ENCODE measurements at regions not wholly inside any gene's neighbourhood (a gene's known extent, or its start where the extent isn't known, plus 50 kb on each side); places are given as distances from the start of the nearest gene placed in this dataset.

- Histone ChIP-seq H3K36me3 (ENCODE audit: control insufficient read depth in 1 of 2, insufficient read depth in 2 of 2, low read length in 2 of 2) (no peaks in the 10 kb centered on the region), H3K4me2 (ENCODE audit: low read length) (no peak overlapping the region), H3K4me3 (replicated peaks in 1 of 2; ENCODE audit: low read depth in 1 of 2, low read length in 2 of 2) (no peak overlapping the region), H4K20me1 (ENCODE audit: insufficient read depth) (no peaks in the 10 kb centered on the region), H3K27ac (ENCODE audit: low read depth, low read length) (no peak overlapping the region), H3K4me1 (ENCODE audit: control insufficient read depth in 1 of 2, insufficient read depth in 2 of 2, low read length in 2 of 2) (no peaks in the 10 kb centered on the region), H2AFZ (ENCODE audit: low read depth, low read length, poor library complexity, severe bottlenecking) (no peak overlapping the region), H3K27me3 (ENCODE audit: insufficient read depth, low read length) (no peaks in the 10 kb centered on the region), H3K9me2 (ENCODE audit: insufficient read depth) (no peaks in the 10 kb centered on the region), H3K9ac (ENCODE audit: low read length) (no peak overlapping the region), H3K9me3 (ENCODE audit: control insufficient read depth in 1 of 2, insufficient read depth in 1 of 2, low read depth in 1 of 2, low read length in 2 of 2) (peaks cover 21 to 24% of the 10 kb centered on the region in 2 experiments; a peak in 2 of 4 replicates), H3K79me2 (ENCODE audit: insufficient read depth, low read length) (no peaks in the 10 kb centered on the region)
- ChIA-PET POLR2A (no interaction called here), RAD21 (ENCODE audit: low non-redundant PET in 1 of 2, low total read pairs in 2 of 2, uncharacterized antibody in 2 of 2, unreplicated experiment in 2 of 2) (no interaction called here), CTCF (no interaction called here)
- intact Hi-C loops (cut with micrococcal nuclease) = no loop called here
- TF ChIP-seq, protein P1, sequence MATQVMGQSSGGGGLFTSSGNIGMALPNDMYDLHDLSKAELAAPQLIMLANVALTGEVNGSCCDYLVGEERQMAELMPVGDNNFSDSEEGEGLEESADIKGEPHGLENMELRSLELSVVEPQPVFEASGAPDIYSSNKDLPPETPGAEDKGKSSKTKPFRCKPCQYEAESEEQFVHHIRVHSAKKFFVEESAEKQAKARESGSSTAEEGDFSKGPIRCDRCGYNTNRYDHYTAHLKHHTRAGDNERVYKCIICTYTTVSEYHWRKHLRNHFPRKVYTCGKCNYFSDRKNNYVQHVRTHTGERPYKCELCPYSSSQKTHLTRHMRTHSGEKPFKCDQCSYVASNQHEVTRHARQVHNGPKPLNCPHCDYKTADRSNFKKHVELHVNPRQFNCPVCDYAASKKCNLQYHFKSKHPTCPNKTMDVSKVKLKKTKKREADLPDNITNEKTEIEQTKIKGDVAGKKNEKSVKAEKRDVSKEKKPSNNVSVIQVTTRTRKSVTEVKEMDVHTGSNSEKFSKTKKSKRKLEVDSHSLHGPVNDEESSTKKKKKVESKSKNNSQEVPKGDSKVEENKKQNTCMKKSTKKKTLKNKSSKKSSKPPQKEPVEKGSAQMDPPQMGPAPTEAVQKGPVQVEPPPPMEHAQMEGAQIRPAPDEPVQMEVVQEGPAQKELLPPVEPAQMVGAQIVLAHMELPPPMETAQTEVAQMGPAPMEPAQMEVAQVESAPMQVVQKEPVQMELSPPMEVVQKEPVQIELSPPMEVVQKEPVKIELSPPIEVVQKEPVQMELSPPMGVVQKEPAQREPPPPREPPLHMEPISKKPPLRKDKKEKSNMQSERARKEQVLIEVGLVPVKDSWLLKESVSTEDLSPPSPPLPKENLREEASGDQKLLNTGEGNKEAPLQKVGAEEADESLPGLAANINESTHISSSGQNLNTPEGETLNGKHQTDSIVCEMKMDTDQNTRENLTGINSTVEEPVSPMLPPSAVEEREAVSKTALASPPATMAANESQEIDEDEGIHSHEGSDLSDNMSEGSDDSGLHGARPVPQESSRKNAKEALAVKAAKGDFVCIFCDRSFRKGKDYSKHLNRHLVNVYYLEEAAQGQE (IDR thresholded peaks at IDR 0.05; ENCODE audit: low read depth) = no peak
- TF ChIP-seq RAD21 (IDR thresholded peaks at IDR 0.05; ENCODE audit: low read depth) = no peak
- no peak for ATAC-seq
- BruUV-seq (replicated peaks) = no TSS peak
- DNase-seq (ENCODE audit: low read depth, low spot score) = no peak
Measured at GRCh38 chr18:73164430-73164829, 296.6 kb upstream of the NETO1 start.

- intact Hi-C loops (cut with micrococcal nuclease) = no loop called here
- no peaks in the 10 kb centered on the region for H3K36me3 ChIP-seq (ENCODE audit: control insufficient read depth in 1 of 2, insufficient read depth in 2 of 2, low read length in 2 of 2)
- no peaks in the 10 kb centered on the region for H4K20me1 ChIP-seq (ENCODE audit: insufficient read depth)
- no peaks in the 10 kb centered on the region for H3K9me2 ChIP-seq (ENCODE audit: insufficient read depth)
- H3K9ac ChIP-seq (ENCODE audit: low read length) = no peak overlapping the region
- H3K79me2 ChIP-seq (ENCODE audit: insufficient read depth, low read length) = no peaks in the 10 kb centered on the region
- CTCF ChIA-PET = no interaction called here
- H3K9me3 ChIP-seq (ENCODE audit: control insufficient read depth in 1 of 2, insufficient read depth in 1 of 2, low read depth in 1 of 2, low read length in 2 of 2) = peaks cover 17 to 22% of the 10 kb centered on the region in 2 experiments; a peak in 2 of 4 replicates
- RAD21 ChIA-PET (ENCODE audit: low non-redundant PET in 1 of 2, low total read pairs in 2 of 2, uncharacterized antibody in 2 of 2, unreplicated experiment in 2 of 2) = no interaction called here
- no TSS peak for BruUV-seq (replicated peaks)
- no peak overlapping the region for H3K4me3 ChIP-seq (replicated peaks in 1 of 2; ENCODE audit: low read depth in 1 of 2, low read length in 2 of 2)
- ATAC-seq (no peak), DNase-seq (ENCODE audit: low read depth, low spot score) (no peak)
- no peak overlapping the region for H3K27ac ChIP-seq (ENCODE audit: low read depth, low read length)
- POLR2A ChIA-PET = no interaction called here
- no peaks in the 10 kb centered on the region for H3K27me3 ChIP-seq (ENCODE audit: insufficient read depth, low read length)
- H3K4me2 ChIP-seq (ENCODE audit: low read length) = no peak overlapping the region
- no peak overlapping the region for H2AFZ ChIP-seq (ENCODE audit: low read depth, low read length, poor library complexity, severe bottlenecking)
- no peaks in the 10 kb centered on the region for H3K4me1 ChIP-seq (ENCODE audit: control insufficient read depth in 1 of 2, insufficient read depth in 2 of 2, low read length in 2 of 2)
- TF ChIP-seq SRF (IDR thresholded peaks at IDR 0.05; ENCODE audit: low read depth) = no peak
- TF ChIP-seq EZH2 (IDR thresholded peaks at IDR 0.05) = no peak
Measured at GRCh38 chr18:73163236-73163635, 295.4 kb upstream of the NETO1 start.
